OCI-LY7 (cell line): ENCODE measurements at regions not wholly inside any gene's neighbourhood (a gene's known extent, or its start where the extent isn't known, plus 50 kb on each side); places are given as distances from the start of the nearest gene placed in this dataset.

ENCODE experiments used
- BruUV-seq: library from RNA; stranded (reverse); fragments of 400-500 nt; replicated peaks from 2 replicates; lab custom pipeline; 2021; lab: Mats Ljungman, UMichigan
- CTCF ChIA-PET: fragments of 300-600 bp; sonication (Branson Sonifier 250); formaldehyde crosslinking; loops from one replicate; lab custom pipeline; 2022; ENCODE audit warnings: antibody characterized with exemption; ENCODE audit not compliant: unreplicated experiment; lab: Charles Lee
- POLR2A ChIA-PET: fragments of 300-600 bp; sonication (Branson Sonifier 250); formaldehyde crosslinking; loops from one replicate; lab custom pipeline; 2022; ENCODE audit warnings: antibody characterized with exemption; lab: Charles Lee
- DNase-seq: peaks from one replicate; pipeline ENCODE4 v3.0.0-alpha.2; 2015; ENCODE audit warnings: low spot score
- H2AFZ ChIP-seq: fragments of 200-600 bp; sonication (generic), shearing (Covaris generic); 2 replicates; pipeline ENCODE4 v1.6.1; 2014; ENCODE audit warnings: mild to moderate bottlenecking, antibody characterized with exemption, low read length, moderate library complexity
- H3K27ac ChIP-seq: fragments of 200-600 bp; sonication (generic); 2 replicates; pipeline ENCODE4 v1.5.1; 2014; ENCODE audit warnings: mixed run types, low read depth, mild to moderate bottlenecking, moderate library complexity, low read length, inconsistent platforms; ENCODE audit not compliant: poor library complexity, severe bottlenecking
- H3K36me3 ChIP-seq: fragments of 200-600 bp; sonication (generic); 2 replicates; pipeline ENCODE4 v1.6.1; 2014; ENCODE audit warnings: mild to moderate bottlenecking, antibody characterized with exemption, low read length, moderate library complexity, mixed read lengths; ENCODE audit not compliant: insufficient read depth
- H3K4me1 ChIP-seq: fragments of 200-600 bp; sonication (generic); 2 replicates; pipeline ENCODE4 v1.5.1; 2014; ENCODE audit warnings: mild to moderate bottlenecking, low read length; ENCODE audit not compliant: insufficient read depth, poor library complexity, severe bottlenecking
- H3K4me2 ChIP-seq: fragments of 200-600 bp; sonication (generic); 2 replicates; pipeline ENCODE4 v1.6.1; 2014; ENCODE audit warnings: mild to moderate bottlenecking, low read length
- H3K4me3 ChIP-seq: fragments of 200-600 bp; sonication (generic); 2 replicates; pipeline ENCODE4 v1.5.1; 2014; ENCODE audit warnings: mild to moderate bottlenecking, low read depth, low read length; ENCODE audit not compliant: poor library complexity, severe bottlenecking
- H3K79me2 ChIP-seq: fragments of 200-600 bp; sonication (generic); 2 replicates; pipeline ENCODE4 v1.6.1; 2016; ENCODE audit warnings: low read depth, mild to moderate bottlenecking, low read length, moderate library complexity, mixed read lengths; ENCODE audit not compliant: insufficient read depth
- H3K9me2 ChIP-seq: fragments of 200-600 bp; sonication (generic); 2 replicates; pipeline ENCODE4 v1.6.1; 2016; ENCODE audit warnings: mild to moderate bottlenecking, low read length, mixed read lengths; ENCODE audit not compliant: insufficient read depth
- H3K9me3 ChIP-seq: fragments of 200-600 bp; sonication (generic); 2 replicates; pipeline ENCODE4 v1.6.1; 2014; ENCODE audit warnings: mild to moderate bottlenecking, mixed run types, low read length, mixed read lengths
- H4K20me1 ChIP-seq: fragments of 200-600 bp; sonication (generic); 2 replicates; pipeline ENCODE4 v1.6.1; 2014; ENCODE audit warnings: mild to moderate bottlenecking, antibody characterized with exemption, low read length, moderate library complexity, mixed read lengths; ENCODE audit not compliant: insufficient read depth
- EZH2phosphoT487 ChIP-seq: fragments of 200-600 bp; sonication (generic); IDR thresholded peaks from 2 replicates; pipeline ENCODE4 v1.6.1; 2018; ENCODE audit warnings: low read depth, borderline replicate concordance, mild to moderate bottlenecking, mixed run types, antibody characterized with exemption, low read length, moderate library complexity, mixed read lengths
- intact Hi-C: fragments of 100-400 bp; cut with micrococcal nuclease; formaldehyde crosslinking; loops from one replicate; pipeline ENCODE4 v1.10.0; 2022; ENCODE audit not compliant: unreplicated experiment
- TF ChIP-seq, protein P1 (sequence below): fragments of 200-600 bp; sonication (generic); conservative IDR thresholded peaks from 2 replicates; pipeline ENCODE4 v1.5.1; 2014; ENCODE audit warnings: mild to moderate bottlenecking, antibody characterized with exemption, low read length, moderate library complexity, mixed read lengths

DNA sequence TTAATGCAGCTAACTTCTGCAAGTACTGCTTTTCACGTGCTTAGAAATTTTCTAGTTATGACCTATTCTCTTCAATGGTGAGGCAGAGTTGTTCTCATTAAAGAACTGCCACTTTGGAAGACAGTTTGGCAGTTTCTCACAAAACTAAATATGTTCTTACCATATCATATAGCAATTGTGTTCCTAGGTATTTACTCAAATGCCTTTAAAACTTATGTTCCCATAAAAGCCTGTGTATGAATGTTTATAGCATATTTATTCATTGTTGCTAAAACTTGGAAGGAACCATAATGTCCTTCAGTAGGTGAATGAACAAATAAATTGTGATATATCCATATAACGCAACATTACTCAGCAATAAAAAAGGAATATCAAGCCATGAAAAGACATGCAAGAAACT, 555.1 kb upstream of the POT1 start:
- Histone ChIP-seq H3K27ac (no peak overlapping the region), H3K4me3 (no peak overlapping the region), H4K20me1 (no peaks in the 10 kb centered on the region), H3K36me3 (no peaks in the 10 kb centered on the region), H3K4me2 (no peak overlapping the region), H3K79me2 (no peaks in the 10 kb centered on the region), H3K9me2 (no peaks in the 10 kb centered on the region), H3K4me1 (no peaks in the 10 kb centered on the region), H3K9me3 (no peaks in the 10 kb centered on the region), H2AFZ (no peak overlapping the region)
- ChIA-PET CTCF (no interaction called here), POLR2A (no interaction called here)
- no peak for DNase-seq
- intact Hi-C loops: no loop called here
- TF ChIP-seq EZH2phosphoT487: no peak
- TF ChIP-seq, protein P1, sequence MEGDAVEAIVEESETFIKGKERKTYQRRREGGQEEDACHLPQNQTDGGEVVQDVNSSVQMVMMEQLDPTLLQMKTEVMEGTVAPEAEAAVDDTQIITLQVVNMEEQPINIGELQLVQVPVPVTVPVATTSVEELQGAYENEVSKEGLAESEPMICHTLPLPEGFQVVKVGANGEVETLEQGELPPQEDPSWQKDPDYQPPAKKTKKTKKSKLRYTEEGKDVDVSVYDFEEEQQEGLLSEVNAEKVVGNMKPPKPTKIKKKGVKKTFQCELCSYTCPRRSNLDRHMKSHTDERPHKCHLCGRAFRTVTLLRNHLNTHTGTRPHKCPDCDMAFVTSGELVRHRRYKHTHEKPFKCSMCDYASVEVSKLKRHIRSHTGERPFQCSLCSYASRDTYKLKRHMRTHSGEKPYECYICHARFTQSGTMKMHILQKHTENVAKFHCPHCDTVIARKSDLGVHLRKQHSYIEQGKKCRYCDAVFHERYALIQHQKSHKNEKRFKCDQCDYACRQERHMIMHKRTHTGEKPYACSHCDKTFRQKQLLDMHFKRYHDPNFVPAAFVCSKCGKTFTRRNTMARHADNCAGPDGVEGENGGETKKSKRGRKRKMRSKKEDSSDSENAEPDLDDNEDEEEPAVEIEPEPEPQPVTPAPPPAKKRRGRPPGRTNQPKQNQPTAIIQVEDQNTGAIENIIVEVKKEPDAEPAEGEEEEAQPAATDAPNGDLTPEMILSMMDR: no peak
- no TSS peak for BruUV-seq

DNA sequence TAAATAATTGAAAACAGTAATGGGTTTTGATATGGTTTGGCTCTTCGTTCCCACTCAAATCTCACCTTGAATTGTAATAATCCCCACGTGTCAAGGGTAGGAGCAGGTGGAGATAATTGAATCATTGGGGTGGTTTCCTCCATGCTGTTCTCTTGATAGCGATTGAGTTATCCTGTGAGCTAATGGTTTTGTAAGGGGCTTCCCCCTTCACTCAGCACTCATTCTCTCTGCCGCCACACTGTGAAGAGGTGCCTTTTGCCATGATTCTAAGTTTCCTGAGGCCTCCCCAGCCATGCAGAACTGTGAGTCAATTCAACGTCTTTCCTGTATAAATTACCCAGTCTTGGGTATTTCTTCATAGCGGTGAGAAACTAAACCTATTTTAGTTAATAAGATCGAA, 551.7 kb upstream of the POT1 start:
- H3K27ac ChIP-seq: no peak overlapping the region
- no peaks in the 10 kb centered on the region for H3K9me3 ChIP-seq
- H3K4me2 ChIP-seq: no peak overlapping the region
- ChIA-PET POLR2A (interaction anchor here (1.2 kb wide), 1 partner anchor 14 kb away, joined by 3 read pairs; no protein-coding TSS in a partner anchor), CTCF (no interaction called here)
- intact Hi-C loops: no loop called here
- DNase-seq: no peak
- no peaks in the 10 kb centered on the region for H3K36me3 ChIP-seq
- H2AFZ ChIP-seq: no peak overlapping the region
- H3K9me2 ChIP-seq: no peaks in the 10 kb centered on the region
- TF ChIP-seq, protein P1: no peak
- TF ChIP-seq EZH2phosphoT487: no peak
- H4K20me1 ChIP-seq: no peaks in the 10 kb centered on the region
- no TSS peak for BruUV-seq
- no peak overlapping the region for H3K4me3 ChIP-seq
- no peaks in the 10 kb centered on the region for H3K79me2 ChIP-seq
- no peaks in the 10 kb centered on the region for H3K4me1 ChIP-seq

DNA sequence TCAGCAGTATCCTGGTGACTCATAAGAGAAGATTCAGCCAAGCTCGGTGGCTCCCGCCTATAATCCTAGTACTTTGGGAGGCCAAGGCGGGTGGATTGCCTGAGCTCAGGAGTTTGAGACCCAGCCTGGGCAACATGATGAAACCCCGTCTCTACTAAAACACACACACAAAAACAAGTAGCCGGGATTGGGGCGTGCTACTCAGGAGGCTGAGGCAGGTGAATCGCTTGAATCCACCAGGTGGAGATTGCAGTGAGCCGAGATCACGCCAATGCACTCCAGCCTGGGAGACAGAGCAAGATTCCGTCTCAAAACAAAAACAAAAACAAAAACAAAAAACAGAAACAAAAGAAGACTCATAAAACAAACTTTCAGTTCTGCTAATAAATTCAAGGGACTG, 551.1 kb upstream of the POT1 start:
- no peak overlapping the region for H2AFZ ChIP-seq
- DNase-seq: no peak
- no peaks in the 10 kb centered on the region for H3K36me3 ChIP-seq
- no peak overlapping the region for H3K4me2 ChIP-seq
- ChIA-PET POLR2A (interaction anchor here (0.7 to 1.2 kb wide), 2 partner anchors 14 to 134 kb away, joined by 3 read pairs; no protein-coding TSS in a partner anchor), CTCF (no interaction called here)
- H3K9me3 ChIP-seq: no peaks in the 10 kb centered on the region
- H4K20me1 ChIP-seq: no peaks in the 10 kb centered on the region
- H3K79me2 ChIP-seq: no peaks in the 10 kb centered on the region
- H3K4me3 ChIP-seq: no peak overlapping the region
- no peaks in the 10 kb centered on the region for H3K9me2 ChIP-seq
- no peak overlapping the region for H3K27ac ChIP-seq
- TF ChIP-seq, protein P1: no peak
- TF ChIP-seq EZH2phosphoT487: no peak
- BruUV-seq: no TSS peak
- no peaks in the 10 kb centered on the region for H3K4me1 ChIP-seq
- intact Hi-C loops: no loop called here
